ENCODE measurements at regions not wholly inside any gene's neighbourhood (a gene's known extent, or its start where the extent isn't known, plus 50 kb on each side); places are given as distances from the start of the nearest gene placed in this dataset.
"Not testable (repeated sequence)": the region's sequence is repeated elsewhere in the genome, so short reads cannot be mapped to it uniquely, and the experiment has no call there.

DNA sequence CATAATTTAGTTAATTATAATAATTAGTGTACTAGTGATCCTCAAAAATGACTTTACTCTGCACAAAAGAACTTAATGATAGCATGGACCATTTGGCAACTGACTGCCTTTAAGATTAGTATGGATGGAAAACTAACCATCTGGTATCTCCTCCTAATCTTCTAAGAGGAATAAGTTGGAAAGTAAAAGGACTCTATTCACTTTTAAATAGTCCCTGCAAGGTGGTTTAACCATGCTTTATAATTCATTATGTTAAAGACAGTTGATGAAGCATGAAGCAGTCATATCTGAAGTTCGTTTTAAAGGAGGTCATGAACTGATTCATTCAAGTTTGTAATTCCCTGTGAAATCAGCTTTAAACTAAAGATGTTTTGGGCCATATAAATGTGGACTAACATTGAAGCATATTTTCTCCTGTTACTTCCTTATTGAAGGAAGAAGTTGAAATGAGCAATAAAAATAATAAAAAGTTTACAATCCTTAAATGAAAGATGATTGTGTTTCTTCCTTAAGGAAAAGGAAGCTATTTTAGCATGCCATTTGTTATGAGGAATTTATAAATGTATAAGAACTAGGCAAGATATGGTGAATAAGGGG, 446.0 kb downstream of the XIRP2 start:
- H3K27me3 ChIP-seq: no peaks in the 10 kb centered on the region
- TF ChIP-seq, protein P1, sequence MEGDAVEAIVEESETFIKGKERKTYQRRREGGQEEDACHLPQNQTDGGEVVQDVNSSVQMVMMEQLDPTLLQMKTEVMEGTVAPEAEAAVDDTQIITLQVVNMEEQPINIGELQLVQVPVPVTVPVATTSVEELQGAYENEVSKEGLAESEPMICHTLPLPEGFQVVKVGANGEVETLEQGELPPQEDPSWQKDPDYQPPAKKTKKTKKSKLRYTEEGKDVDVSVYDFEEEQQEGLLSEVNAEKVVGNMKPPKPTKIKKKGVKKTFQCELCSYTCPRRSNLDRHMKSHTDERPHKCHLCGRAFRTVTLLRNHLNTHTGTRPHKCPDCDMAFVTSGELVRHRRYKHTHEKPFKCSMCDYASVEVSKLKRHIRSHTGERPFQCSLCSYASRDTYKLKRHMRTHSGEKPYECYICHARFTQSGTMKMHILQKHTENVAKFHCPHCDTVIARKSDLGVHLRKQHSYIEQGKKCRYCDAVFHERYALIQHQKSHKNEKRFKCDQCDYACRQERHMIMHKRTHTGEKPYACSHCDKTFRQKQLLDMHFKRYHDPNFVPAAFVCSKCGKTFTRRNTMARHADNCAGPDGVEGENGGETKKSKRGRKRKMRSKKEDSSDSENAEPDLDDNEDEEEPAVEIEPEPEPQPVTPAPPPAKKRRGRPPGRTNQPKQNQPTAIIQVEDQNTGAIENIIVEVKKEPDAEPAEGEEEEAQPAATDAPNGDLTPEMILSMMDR (IDR thresholded peaks at IDR 0.05): no peak
- TF ChIP-seq POLR2A (IDR thresholded peaks at IDR 0.05): no peak
- H3K27ac ChIP-seq: no peak overlapping the region
- DNase-seq: no peak
- no peak overlapping the region for H3K4me3 ChIP-seq
- no peaks in the 10 kb centered on the region for H3K4me1 ChIP-seq
- intact Hi-C loops (cut with DNase I; ENCODE audit: low total_unique reads): no loop called here
- no peaks in the 10 kb centered on the region for H3K9me3 ChIP-seq
- H3K36me3 ChIP-seq: no peaks in the 10 kb centered on the region

DNA sequence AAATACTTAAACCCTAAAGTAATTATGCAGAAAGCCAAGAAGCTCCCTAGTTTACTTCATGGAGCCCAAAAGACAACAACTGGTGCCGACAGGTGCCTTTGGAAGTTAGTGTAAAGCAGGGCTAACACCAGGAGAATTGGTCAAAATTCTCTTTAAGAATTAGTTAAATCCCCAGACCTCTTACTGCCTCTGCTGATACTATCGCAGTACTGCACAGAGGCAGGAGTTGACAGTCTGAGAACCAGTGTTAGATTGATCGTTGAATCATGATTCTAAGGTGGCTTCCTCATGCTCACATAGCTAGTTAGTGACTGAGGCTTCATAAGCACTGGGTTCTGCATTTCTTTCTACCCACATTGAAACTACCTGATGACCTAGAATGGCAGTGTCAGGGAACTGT, 445.0 kb downstream of the XIRP2 start:
- Histone ChIP-seq H3K27me3 (no peaks in the 10 kb centered on the region), H3K9me3 (no peaks in the 10 kb centered on the region), H3K36me3 (no peaks in the 10 kb centered on the region), H3K4me3 (no peak overlapping the region), H3K4me1 (no peaks in the 10 kb centered on the region), H3K27ac (no peak overlapping the region)
- TF ChIP-seq, protein P1 (IDR thresholded peaks at IDR 0.05): no peak
- TF ChIP-seq POLR2A (IDR thresholded peaks at IDR 0.05): no peak
- DNase-seq: no peak
- intact Hi-C loops (cut with DNase I; ENCODE audit: low total_unique reads): no loop called here

DNA sequence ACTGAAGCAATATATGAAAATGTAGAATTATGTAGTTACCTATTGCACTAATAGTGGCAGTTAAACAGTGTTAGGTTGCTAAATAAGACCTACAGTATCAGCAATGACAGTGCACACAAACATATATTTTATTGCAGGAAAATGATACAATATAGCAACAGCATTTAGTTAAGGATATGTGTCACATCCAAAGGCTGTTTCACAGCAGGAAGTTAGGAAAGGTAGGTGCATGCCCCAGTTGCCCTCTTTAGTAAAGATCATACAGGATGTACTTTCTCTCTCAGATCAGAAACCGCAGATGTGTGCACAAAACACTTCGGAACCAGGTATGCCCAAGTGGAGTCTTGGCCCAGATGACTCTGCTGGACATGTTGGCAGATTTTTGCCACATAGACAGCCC, 444.1 kb downstream of the XIRP2 start:
- intact Hi-C loops (cut with DNase I; ENCODE audit: low total_unique reads): no loop called here
- Histone ChIP-seq H3K4me1 (no peaks in the 10 kb centered on the region), H3K9me3 (no peaks in the 10 kb centered on the region), H3K27ac (no peak overlapping the region), H3K27me3 (no peaks in the 10 kb centered on the region), H3K4me3 (no peak overlapping the region), H3K36me3 (no peaks in the 10 kb centered on the region)
- TF ChIP-seq, protein P1 (IDR thresholded peaks at IDR 0.05): no peak
- TF ChIP-seq POLR2A (IDR thresholded peaks at IDR 0.05): no peak
- DNase-seq: no peak

DNA sequence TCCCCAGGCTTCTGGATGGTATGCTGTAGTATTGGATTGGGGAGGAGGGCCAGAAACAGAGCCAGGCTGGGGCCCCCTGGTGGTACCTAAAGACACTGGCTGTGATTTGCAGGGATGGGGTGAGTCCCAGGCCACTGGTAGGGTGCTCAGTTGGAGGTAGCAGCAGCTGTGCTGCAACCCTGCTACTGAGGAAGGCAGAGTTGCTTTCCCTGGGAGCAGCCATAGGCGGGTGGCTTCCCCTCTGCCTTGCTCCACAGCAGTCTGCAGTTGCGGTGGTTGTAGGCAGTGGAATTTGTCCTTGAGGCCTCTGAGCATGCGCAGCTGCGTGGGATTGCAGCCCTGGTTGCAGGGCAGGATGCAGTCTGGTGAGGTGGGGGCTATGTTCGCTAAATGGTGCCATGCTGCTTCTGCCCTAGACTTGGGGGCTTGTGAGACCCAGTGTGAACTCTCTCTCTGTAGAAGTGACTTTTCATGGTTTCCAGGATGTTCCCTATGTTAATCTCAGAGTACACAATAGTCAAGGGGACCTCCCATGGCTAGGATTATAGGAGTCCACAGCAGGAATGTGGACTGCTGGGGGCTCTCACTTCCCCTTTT, 443.5 kb downstream of the XIRP2 start:
- Histone ChIP-seq H3K4me1 (no peaks in the 10 kb centered on the region), H3K9me3 (no peaks in the 10 kb centered on the region), H3K4me3 (no peak overlapping the region), H3K36me3 (no peaks in the 10 kb centered on the region), H3K27me3 (no peaks in the 10 kb centered on the region), H3K27ac (no peak overlapping the region)
- intact Hi-C loops (cut with DNase I; ENCODE audit: low total_unique reads): no loop called here
- DNase-seq: no peak
- TF ChIP-seq POLR2A (IDR thresholded peaks at IDR 0.05): no peak
- TF ChIP-seq, protein P1 (IDR thresholded peaks at IDR 0.05): no peak

DNA sequence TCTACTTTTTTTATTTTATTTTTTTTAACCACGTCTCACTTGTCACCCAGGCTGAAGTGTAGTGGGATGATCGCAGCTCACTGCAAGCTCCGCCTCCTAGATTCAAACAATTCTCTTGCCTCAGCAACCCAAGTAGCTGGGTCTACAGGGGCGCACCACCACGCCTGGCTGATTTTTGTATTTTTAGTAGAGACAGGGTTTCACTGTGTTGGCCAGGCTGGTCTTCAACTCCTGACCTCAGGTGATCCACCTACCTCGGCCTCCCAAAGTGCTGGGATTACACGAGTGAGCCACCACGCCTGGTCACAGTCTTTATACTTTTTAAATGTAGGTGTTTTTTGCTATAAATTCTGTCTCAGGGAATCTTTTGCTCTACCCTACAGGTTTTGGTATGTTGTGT, 440.5 kb downstream of the XIRP2 start:
- H3K4me3 ChIP-seq; H3K4me1 ChIP-seq; DNase-seq; H3K27me3 ChIP-seq; H3K9me3 ChIP-seq; intact Hi-C loops (cut with DNase I; ENCODE audit: low total_unique reads); H3K27ac ChIP-seq; H3K36me3 ChIP-seq: not testable (repeated sequence)

DNA sequence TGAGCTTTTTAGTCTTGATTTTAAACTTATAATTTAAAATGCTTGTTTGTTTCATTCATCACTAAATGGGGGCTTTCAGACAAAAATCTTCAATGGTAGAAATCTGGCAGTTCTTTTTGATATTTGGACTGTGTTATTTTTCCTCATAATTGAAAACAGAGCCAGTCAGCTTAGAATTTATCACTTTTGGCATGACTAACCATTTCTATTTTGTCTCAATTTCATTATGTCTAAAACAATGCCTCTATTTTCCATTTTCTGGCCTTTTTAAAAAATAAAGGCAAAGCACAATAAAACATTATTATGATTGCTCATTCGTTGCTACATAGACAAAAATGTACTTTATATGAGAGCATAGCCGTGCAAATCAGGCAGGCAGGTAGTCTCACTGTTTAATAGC, 434.5 kb downstream of the XIRP2 start:
- DNase-seq: no peak
- TF ChIP-seq, protein P1 (IDR thresholded peaks at IDR 0.05): no peak
- no peak for TF ChIP-seq POLR2A (IDR thresholded peaks at IDR 0.05)
- intact Hi-C loops (cut with DNase I; ENCODE audit: low total_unique reads): no loop called here
- Histone ChIP-seq H3K4me1 (no peaks in the 10 kb centered on the region), H3K27me3 (no peaks in the 10 kb centered on the region), H3K9me3 (no peaks in the 10 kb centered on the region), H3K4me3 (no peak overlapping the region), H3K27ac (no peak overlapping the region), H3K36me3 (no peaks in the 10 kb centered on the region)
